ENCODE measurements at regions not wholly inside any gene's neighbourhood (a gene's known extent, or its start where the extent isn't known, plus 50 kb on each side); places are given as distances from the start of the nearest gene placed in this dataset.

DNA sequence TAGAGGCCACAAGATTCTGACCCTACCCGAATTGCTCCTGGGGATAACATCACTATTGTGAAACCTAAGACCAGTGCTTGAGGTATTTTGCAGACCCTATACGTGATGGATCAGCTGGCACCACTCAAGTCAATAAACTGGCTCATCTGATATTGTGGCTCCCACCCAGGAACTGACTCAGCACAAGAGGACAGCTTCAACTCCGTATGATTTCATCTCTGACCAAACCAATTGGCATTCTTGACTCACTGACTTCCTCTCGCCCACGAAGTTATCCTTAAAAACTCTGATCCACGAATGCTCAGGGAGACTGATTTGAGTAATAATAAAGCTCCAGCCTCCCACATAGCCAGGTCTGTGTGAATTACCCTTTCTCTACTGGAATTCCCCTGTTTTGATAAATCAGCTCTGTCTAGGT lies 1036.1 kb upstream of the TMEM132C start:
- DNase-seq: peak; percentile 94

DNA sequence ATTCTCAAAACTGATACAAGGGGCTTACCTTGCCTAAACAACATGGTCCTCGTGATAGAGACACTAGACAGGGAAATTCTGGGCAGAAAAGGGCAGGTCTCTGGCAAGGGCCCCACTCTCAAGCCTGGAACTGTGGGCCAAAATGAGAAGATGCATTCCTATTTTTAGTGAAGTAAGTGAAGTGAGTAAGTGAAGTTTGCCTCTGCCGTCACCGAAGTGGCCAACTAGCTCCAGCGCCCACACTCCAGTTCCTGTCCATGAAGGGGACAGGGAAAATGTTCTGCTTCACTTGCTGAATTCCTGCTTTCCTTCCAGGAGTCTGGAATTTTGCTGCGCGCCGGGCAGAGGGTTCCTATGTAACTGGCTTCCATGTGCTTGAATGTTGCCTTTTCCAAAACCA lies 1035.6 kb upstream of the TMEM132C start:
- DNase-seq: no peak

DNA sequence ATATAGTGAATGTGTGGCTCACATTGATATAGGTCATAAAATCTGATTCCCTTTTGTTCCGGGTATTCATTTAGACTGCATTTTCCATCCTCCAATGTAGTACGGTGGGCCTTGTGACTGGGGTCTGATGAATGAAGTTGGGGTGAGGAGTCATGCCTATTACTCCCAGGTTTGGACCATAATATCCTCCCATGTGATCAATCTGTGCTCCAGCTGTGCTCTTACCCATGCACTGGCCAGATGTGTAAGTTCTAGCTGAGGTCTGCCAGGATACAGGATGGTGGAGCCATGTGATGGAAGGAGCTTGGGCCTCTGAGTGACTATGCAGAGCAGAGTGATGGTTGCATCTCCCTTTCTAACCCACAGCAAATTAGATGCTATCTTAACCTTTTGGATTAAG lies 1034.0 kb upstream of the TMEM132C start:
- DNase-seq: no peak

DNA sequence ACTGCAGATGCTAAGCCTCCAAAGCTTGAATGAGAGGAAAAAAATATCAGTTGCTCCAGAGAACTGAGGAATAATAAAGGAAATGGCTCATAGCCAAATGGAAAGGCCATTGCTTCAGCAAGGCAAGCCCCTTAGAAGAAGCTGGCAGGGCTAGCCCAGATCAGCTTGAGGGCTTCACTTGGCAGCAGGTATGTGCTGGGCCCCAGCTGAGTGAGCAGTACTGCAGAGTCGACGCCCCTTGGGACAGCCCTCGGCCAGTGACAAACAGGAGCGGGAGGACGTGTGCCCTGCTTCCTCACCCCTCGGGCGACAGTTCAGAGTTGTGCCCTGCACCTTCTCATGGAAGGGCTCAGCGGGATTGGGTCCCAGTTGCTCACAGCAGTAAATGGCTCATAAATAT lies 1031.2 kb upstream of the TMEM132C start:
- DNase-seq: no peak

DNA sequence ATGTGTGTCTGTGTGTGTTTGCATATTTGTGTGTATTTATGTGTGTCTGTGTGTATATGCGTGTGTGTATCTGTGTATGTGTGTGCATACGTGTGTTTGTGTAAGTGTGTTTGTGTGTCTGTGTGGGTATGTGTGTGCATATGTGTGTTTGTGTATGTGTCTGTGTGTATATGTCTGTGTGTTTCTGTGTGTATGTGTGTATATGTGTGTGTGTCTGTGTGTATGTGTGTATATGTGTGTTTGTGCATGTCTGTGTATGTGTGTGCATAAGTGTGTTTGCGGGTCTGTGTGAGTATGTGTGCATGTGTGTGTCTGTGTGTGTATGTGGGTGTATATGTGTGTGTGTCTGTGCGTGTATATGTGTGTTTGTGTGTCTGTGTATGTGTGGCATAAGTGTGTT lies 1030.5 kb upstream of the TMEM132C start:
- no peak for DNase-seq

DNA sequence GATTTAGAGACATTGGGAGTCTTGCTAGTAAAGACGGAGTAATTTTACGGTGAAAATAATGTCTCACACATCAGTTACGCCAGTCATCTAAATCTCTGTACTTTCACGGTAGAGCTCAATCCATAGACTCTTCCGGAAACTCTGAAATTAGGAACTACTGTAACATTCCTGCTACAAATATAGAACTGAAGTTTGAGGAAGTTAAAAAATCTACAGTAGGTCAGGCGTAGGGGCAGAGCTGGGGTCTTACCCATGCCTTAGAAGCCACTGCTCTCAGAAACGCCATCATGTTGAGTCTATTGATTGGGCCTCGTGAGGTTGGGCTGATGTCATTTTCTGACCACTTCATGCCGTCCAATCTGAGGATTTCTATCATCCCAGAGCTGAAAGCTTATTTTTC lies 1029.8 kb upstream of the TMEM132C start:
- no peak for DNase-seq

DNA sequence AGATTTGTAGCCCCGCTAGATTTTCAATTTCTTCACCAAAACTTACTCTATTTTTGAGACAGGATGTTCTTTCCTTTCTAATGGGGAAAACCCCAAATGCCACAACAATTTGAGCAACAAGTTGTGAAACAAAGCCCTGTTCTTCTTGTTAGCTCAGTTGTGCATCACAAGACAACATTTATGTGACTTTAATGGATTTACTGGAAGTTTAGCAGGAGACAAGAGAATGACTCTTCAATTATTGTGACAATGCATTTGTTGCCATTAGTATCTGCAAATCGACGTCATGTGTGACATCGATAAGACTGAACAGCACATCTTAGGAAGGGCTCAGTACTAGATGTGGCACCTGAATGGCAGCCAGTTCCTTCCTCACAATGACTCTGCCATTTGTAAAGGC lies 1028.9 kb upstream of the TMEM132C start:
- no peak for DNase-seq

DNA sequence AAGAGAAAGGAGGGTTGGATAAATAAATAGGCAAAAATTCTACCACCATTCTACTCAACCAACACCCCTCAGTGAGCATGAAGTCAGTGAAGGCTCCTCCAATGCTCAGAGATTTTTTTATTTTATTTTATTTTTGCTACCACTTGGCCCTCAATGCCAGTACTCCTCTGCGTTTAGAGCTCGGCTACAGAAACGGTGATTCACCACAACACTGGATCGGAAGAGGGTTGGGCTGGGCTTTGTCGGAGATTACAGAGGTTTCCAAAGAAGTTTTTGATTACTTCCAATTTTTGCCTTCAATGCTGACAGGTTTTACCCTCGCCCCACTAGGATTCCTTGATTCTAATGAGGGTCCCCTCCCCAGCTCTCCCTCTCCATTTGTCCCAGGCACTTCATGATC lies 1027.2 kb upstream of the TMEM132C start:
- DNase-seq: no peak

DNA sequence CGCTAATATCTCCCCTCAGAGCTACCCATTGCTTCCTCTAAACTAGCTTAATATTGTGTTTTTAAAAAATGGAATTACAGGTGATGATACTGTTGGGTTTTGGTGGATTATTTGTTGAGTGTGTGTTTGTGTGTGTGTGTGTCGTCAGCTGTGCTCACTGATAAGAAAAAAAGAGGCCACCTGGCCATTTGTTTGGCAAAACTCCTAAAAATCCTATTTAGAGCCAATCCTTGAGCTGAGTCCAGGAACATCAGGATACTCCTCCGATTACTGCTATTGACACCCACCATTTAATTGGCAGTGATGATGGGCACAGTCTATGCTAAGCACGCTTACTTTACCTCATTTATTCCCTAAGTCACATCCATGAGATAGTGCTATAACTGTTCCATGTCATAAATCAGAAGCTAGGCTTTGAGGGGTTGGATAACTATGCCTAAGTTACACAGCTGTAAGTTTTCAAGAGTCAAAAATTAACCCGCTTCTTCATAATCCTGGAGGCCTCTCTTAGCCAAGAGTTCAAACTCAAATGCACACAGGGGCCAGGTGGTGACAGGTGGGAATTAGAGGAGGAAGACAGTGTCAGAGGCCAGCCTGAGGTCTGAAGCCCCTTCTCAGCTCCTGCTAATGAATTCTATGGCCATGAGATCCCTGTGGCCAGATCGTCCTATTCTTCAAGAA lies 1026.6 kb upstream of the TMEM132C start:
- DNase-seq: no peak

DNA sequence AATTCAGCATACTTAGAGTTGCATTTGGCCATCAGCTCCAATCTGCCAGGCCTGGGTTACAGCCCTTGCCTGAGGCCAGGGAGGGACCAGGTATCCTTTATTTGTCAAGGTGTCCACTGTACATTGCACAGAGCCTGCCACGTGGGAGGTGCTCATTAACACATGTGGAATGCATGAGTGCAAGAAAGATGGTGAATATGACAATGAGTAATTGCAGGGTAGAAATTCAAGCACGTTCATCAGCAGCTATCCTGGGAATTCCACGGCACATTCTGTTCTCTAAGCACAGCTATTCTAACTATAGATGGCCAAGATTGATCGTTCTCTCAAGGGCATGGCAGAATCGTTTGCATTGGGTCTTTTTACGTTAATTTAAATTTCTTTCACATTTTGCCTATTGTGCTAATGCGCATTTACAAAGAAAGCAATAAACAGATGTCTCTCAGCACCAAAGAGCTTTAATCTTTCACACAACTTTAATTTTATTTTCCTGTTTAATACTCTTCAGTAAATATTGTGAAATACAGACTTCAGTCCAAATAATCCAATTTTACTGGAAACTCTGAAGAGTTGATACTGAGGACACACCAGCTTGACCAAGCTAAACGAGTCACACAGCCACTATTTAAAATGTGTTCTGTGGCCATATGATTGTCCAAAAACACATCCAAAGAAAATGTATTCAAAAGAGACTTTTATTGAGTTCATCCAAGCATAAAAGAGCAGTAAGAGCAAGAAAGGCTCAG lies 1025.7 kb upstream of the TMEM132C start:
- DNase-seq: no peak

DNA sequence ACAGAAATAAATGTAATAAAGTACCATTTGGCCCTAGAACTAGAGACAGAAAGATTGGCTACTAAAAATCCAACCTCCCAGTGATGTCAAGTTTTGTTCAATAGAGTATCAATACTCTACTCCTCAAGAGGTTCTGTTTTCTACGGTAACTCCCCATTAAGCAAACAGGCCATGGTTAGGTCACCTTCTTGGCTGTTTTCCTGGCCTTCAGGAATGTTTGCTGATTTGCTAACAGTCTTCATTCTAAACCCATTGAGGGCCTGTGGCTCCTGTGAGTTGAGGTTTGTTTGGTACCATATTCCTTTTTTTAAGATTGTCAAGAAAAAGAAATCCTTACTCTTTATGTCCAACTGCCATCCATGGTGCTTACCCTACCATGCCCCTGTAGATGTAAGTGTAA lies 1022.0 kb upstream of the TMEM132C start:
- DNase-seq: no peak

DNA sequence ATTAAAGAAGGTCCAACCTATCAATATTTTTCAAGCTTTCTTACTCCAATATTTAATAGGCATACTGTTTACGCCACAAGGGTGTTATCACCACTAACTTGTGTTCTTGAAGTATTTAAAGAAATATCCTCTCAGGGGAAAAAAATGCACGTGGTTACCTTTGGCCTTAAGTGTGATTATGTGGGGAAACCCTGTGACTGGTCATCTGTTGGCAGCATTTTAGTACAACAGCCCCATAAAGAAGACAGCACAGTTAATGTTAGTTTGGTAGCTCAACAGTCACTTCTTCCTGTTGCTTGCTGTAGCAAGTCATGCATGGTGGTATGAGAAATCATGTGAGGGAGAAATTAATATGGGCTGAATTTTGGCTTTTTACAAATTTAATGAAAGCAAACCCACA lies 1021.5 kb upstream of the TMEM132C start:
- no peak for DNase-seq

DNA sequence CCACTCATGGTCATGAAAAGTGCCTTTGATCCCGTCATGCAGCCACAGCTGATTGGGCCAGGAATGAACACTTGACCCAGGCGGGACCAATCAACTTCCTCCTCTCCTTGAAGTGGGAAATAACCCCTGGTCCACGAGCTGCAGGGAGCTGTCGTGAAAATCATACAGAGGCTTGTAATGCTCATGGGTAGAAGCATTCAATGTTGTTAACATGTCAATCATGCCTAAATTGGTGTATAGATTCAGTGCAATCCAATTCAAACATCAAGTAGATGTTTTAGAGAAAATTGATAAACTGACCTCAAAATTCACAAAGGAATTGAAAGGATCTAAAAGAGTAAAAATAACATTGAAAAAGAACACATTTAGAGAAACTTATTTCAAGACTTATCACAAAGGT lies 1019.0 kb upstream of the TMEM132C start:
- DNase-seq: no peak

DNA sequence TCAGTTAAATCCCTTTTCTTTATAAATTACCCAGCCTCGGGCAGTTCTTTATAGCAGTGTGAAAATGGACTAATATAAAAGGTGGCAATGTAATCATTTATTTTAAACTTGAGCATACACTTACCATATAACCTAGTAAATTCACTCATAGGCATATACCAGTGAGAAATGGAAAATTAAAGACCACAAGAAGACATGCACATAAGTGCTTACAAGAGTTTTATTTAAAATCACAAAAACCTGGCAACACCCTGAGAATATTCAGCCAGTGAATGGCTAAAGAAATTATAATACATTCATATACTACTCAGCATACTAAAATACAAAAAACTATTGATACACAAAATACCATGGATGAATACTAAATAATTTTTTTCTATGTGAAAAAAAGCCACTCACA lies 1017.5 kb upstream of the TMEM132C start:
- DNase-seq: no peak

DNA sequence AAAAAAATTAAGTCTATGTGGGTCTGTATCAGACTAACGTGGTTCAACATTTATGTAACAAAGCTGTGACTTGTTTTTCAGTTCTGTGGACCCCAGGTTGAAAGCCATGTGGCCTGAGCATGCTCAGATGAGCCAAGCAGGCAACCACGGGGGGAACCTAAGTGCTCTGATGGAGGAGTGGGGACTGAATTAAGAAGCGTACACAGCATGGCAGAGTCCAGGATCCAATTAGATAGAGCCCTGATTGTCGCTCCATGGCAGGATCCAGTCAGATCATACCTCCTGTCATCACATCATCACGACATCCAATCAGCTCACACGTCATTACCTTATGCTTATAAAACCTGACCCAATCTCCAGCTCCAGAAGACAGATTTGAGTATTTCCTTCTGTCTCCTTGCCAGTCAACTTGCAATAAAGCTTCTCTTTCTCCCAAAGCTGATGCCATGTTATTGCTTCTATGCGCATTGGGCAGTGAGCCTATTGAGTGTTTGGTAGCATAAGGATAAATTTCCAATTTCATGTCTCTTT lies 1013.1 kb upstream of the TMEM132C start:
- no peak for DNase-seq

DNA sequence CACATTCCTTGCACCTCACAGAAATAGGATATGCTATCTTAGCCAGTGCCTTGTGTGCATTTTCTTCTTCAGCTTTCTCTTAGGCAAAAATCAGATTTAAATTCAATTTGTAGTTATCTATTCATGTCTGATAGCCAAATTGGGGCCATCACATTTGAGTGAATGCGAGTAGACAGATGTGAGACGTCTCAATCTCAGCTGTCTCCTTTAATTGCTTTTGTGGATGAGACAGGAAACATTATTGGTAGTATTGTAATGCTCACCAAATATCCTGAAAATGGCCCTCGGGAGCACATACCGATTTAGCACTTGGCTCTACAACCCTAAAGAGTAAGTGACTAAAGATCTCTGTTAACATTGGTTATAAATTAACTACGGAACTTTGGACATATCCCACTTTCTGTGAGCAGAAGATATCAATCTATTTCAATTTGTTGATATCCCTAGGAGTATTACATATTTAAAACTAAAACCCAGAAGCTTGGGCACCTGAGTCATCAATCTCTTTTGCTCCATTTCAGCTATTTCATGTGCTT lies 1012.5 kb upstream of the TMEM132C start:
- no peak for DNase-seq

DNA sequence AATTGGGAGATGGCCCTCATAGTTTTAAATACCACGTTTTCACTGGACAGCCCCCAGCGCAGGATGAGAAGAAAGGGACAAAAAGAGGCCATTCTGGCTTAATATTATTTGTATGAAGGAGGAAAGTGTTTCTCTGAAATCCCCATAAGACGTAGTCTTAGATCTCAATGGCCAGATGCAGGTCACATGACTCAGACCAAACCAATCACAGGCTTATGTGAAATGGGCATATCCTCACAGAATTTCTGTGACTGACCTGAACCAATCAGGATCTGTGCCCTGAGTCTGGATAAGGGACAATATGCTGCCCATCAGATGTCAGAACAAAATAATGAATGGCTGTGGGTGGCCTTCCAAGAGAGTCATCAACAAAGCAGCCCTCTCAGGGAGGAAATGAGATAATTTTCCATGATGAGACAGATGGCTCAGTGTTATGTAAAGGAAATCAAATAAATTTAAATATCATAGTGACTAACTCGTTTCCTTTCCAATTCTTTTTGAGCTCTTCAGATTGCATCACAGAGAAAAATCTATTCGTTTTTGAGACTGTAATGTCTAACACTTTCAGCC lies 1009.5 kb upstream of the TMEM132C start:
- DNase-seq: no peak

DNA sequence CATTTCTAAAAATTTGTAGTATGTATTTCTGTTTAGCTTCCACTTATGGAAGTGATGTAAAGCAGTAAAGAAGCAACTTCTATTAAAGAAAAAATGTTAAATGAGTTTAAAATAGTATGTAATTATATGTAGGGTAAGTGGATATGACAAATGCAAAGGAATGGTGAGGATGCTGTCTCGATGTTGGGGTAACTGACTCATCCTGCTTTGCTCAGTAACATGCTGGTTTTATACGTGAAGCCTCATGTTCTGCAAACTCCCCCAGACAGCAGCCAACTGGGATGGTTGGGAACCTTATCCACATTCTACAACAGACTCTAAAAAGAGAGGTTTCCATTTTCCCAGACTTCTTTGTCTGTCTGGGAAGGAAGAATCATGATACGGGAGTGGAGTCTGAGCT lies 1006.4 kb upstream of the TMEM132C start:
- no peak for DNase-seq

DNA sequence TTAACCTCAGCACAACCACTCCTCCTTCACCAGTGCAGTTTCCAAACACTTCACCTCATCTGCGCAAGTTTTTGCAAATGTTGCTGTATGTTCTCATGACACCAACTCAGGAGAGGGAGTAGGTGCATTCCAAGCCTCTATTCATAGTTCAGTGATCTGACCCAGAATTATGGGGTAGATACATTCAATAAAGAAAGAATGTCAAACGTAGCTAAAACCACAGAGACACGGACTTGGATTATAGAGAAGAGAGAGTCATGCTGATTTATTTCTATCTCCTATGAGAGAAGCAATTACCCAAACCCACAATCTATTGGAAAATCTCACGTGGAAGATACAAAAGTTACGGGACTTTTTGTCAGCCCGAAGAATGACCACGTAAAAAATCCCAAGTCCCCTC lies 1006.0 kb upstream of the TMEM132C start:
- DNase-seq: no peak

DNA sequence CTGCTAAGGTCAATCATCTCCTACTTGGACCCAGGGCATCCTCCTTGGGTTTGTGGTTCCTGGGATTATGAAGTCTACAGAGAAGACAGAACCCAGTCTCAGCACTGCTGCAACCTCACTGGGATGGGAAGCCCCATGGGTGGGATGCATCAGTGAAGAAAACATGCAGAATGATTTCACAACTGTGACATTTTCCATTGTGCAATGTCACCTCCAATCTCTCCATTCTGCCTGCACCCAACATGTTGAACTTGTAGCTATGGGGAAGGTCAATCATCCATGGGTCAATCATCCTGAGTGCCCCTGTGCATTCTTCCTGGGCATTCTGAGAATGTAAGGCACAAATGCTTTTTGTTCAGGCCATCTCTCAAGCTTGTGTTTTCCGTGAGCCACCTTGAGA lies 1004.4 kb upstream of the TMEM132C start:
- DNase-seq: no peak

DNA sequence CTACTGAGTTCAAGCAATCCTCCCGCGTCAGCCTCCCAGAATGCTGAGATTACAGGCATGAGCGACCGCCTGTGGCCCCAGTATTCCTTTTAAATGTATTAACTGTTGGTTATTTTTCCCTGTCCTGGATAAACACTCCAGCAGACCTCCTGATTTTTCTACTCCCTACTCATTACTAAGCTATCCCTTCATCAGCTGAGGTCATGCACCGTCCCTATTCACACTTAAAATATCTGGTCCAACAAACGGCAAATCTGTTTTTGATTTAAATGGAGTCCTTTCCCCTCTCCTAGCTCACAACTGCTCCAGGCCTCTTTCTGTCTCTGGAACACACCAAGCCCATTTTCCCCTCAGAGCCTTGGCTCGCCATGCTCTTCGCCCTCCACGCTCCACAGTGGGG lies 1003.3 kb upstream of the TMEM132C start:
- DNase-seq: no peak

DNA sequence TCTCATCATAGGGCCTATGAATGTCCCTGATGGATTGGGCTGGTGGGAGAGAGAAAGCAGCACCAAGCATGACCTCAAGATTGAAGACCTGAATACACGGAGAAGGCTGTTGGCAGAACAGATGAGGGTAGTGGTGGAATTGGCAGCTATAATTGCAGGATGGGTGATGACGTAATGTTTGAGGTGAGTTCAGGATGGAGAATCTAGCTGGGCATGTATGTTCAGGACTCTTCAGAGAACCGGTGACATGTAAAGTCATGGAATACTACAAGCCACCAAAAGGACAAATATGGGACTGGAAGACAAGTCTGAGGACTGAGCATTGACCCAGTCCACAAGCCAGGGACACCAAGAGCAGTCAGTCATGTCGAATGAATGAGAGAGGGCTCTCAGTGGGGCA lies 999.8 kb upstream of the TMEM132C start:
- no peak for DNase-seq

DNA sequence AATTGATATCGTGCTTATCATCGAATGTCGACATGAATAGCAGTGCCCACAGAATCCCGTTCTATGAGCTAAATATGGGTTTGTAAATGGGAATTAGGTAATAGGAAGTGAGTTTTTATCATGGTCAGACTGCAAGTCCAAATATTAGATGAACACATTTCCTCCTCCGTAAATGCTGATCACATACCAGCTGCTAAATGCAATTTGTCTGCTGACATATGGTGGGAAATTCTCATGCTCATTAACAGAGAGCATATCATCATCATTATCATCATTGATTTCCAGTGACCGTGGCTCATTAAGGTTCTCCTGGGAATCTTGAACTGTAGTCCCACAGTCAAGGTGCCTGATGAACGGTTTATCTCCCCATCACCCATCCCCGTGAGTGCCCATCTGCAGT lies 998.8 kb upstream of the TMEM132C start:
- DNase-seq: no peak

All from amniotic stem cell (primary cell).